SH-SY5Y (cell line): ENCODE measurements at regions not wholly inside any gene's neighbourhood (a gene's known extent, or its start where the extent isn't known, plus 50 kb on each side); places are given as distances from the start of the nearest gene placed in this dataset.

ENCODE experiments used
- GATA2 ChIP-seq: IDR thresholded peaks from 2 replicates; pipeline ENCODE4 v1.6.1; 2011; ENCODE audit warnings: mild to moderate bottlenecking, low read depth, low read length
- GATA3 ChIP-seq: IDR thresholded peaks from 2 replicates; pipeline ENCODE4 v1.6.1; 2011; ENCODE audit warnings: low read depth, mild to moderate bottlenecking, low read length, moderate library complexity

- no peak for TF ChIP-seq GATA2
- TF ChIP-seq GATA3: no peak
Observed at GRCh38 chr10:128473396-128473795, 347.2 kb upstream of the MKI67 start.
